ENCODE measurements at regions not wholly inside any gene's neighbourhood (a gene's known extent, or its start where the extent isn't known, plus 50 kb on each side); places are given as distances from the start of the nearest gene placed in this dataset.

GRCh38 chr4:14458463-14458862, 543.8 kb upstream of the CPEB2 start:
- ChIA-PET CTCF (no interaction called here), POLR2A (no interaction called here)
- H3K27me3 ChIP-seq (ENCODE audit: control insufficient read depth, insufficient read depth, low read length) = no peaks in the 10 kb centered on the region
- no peak for DNase-seq (ENCODE audit: low read depth, low spot score)
- TF ChIP-seq, protein P1, sequence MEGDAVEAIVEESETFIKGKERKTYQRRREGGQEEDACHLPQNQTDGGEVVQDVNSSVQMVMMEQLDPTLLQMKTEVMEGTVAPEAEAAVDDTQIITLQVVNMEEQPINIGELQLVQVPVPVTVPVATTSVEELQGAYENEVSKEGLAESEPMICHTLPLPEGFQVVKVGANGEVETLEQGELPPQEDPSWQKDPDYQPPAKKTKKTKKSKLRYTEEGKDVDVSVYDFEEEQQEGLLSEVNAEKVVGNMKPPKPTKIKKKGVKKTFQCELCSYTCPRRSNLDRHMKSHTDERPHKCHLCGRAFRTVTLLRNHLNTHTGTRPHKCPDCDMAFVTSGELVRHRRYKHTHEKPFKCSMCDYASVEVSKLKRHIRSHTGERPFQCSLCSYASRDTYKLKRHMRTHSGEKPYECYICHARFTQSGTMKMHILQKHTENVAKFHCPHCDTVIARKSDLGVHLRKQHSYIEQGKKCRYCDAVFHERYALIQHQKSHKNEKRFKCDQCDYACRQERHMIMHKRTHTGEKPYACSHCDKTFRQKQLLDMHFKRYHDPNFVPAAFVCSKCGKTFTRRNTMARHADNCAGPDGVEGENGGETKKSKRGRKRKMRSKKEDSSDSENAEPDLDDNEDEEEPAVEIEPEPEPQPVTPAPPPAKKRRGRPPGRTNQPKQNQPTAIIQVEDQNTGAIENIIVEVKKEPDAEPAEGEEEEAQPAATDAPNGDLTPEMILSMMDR (IDR thresholded peaks at IDR 0.05; ENCODE audit: low read depth, low read length) = no peak
- H3K9me3 ChIP-seq (ENCODE audit: control insufficient read depth, insufficient read depth, low read length) = no peaks in the 10 kb centered on the region; the same call in 1 of the 2 replicates
- H3K4me3 ChIP-seq (ENCODE audit: low read depth, low read length) = no peak overlapping the region
- H3K27ac ChIP-seq (ENCODE audit: low read depth, low read length) = no peak overlapping the region

DNA sequence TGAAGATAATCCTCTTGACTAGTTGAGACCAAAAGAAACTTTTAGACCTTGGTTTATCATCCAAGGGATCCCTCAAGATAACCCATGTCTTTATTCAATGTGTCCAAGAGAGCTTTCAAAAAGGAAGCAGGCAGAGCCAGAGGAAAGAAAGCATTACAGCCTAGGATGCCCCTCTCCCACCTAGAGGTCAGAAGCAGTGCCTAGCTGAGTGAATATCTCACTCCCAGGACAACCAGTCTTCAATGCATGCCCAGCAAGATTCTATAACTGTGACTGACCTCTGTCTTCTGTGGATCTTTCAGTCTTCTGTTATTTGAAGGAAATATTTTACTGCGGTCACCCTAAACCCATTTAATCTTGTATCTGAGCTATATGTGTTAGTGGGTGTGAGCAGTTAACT, 537.2 kb upstream of the CPEB2 start:
- H3K4me3 ChIP-seq (ENCODE audit: low read depth, low read length) = no peak overlapping the region
- TF ChIP-seq, protein P1 (IDR thresholded peaks at IDR 0.05; ENCODE audit: low read depth, low read length) = no peak
- no peak overlapping the region for H3K27ac ChIP-seq (ENCODE audit: low read depth, low read length)
- H3K27me3 ChIP-seq (ENCODE audit: control insufficient read depth, insufficient read depth, low read length) = no peaks in the 10 kb centered on the region
- POLR2A ChIA-PET = no interaction called here
- CTCF ChIA-PET = no interaction called here
- no peak for DNase-seq (ENCODE audit: low read depth, low spot score)
- peaks cover 2% of the 10 kb centered on the region; the same call in 1 of the 2 replicates for H3K9me3 ChIP-seq (ENCODE audit: control insufficient read depth, insufficient read depth, low read length)

- CTCF ChIA-PET = no interaction called here
Measured at GRCh38 chr4:14465507-14465906, 536.8 kb upstream of the CPEB2 start.

GRCh38 chr4:14478504-14478903, 523.8 kb upstream of the CPEB2 start:
- POLR2A ChIA-PET = no interaction called here
- peaks cover 5% of the 10 kb centered on the region; the same call in 1 of the 2 replicates for H3K9me3 ChIP-seq (ENCODE audit: control insufficient read depth, insufficient read depth, low read length)
- CTCF ChIA-PET = no interaction called here
- DNase-seq (ENCODE audit: low read depth, low spot score) = no peak
- H3K27ac ChIP-seq (ENCODE audit: low read depth, low read length) = no peak overlapping the region
- TF ChIP-seq, protein P1 (IDR thresholded peaks at IDR 0.05; ENCODE audit: low read depth, low read length) = no peak
- no peaks in the 10 kb centered on the region for H3K27me3 ChIP-seq (ENCODE audit: control insufficient read depth, insufficient read depth, low read length)
- H3K4me3 ChIP-seq (ENCODE audit: low read depth, low read length) = no peak overlapping the region

More at GRCh38 chr4:14465507-14465906, 536.8 kb upstream of the CPEB2 start:
- peaks cover 2% of the 10 kb centered on the region; the same call in 1 of the 2 replicates for H3K9me3 ChIP-seq (ENCODE audit: control insufficient read depth, insufficient read depth, low read length)
- no peaks in the 10 kb centered on the region for H3K27me3 ChIP-seq (ENCODE audit: control insufficient read depth, insufficient read depth, low read length)
- H3K27ac ChIP-seq (ENCODE audit: low read depth, low read length) = no peak overlapping the region
- POLR2A ChIA-PET = no interaction called here
- no peak for DNase-seq (ENCODE audit: low read depth, low spot score)
- no peak overlapping the region for H3K4me3 ChIP-seq (ENCODE audit: low read depth, low read length)
- TF ChIP-seq, protein P1 (IDR thresholded peaks at IDR 0.05; ENCODE audit: low read depth, low read length) = no peak

DNA sequence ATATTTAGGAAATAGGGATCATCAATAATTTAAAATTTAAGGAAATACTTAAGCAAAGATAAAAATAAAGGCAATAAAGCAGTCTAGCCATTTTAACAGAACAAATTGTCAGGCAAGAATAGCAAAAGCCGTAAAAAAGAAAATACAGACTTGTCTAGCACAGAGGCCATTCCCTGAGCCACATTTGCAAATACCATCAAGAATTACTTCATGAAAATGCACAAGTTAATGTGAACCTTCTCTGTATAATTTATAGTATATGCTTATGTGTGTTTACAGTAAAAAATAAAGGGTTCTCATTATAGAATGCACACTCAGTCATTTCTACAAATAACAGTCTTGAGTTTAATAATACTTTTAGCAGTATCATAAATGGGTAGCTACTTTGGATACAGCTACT, 505.9 kb upstream of the CPEB2 start:
- POLR2A ChIA-PET = no interaction called here

More for the DNA sequence above, 505.9 kb upstream of the CPEB2 start:
- CTCF ChIA-PET = no interaction called here
- Histone ChIP-seq H3K9me3 (ENCODE audit: control insufficient read depth, insufficient read depth, low read length) (no peaks in the 10 kb centered on the region; the same call in 1 of the 2 replicates), H3K4me3 (ENCODE audit: low read depth, low read length) (no peak overlapping the region), H3K27me3 (ENCODE audit: control insufficient read depth, insufficient read depth, low read length) (no peaks in the 10 kb centered on the region), H3K27ac (ENCODE audit: low read depth, low read length) (no peak overlapping the region)
- no peak for DNase-seq (ENCODE audit: low read depth, low spot score)
- TF ChIP-seq, protein P1 (IDR thresholded peaks at IDR 0.05; ENCODE audit: low read depth, low read length) = no peak
